HCT116 (cell line): ENCODE measurements at regions not wholly inside any gene's neighbourhood (a gene's known extent, or its start where the extent isn't known, plus 50 kb on each side); places are given as distances from the start of the nearest gene placed in this dataset.

Experiments
- CBX3 ChIP-seq: IDR thresholded peaks from 2 replicates; pipeline ENCODE4 v1.6.1; 2012; ENCODE audit warnings: low read depth
- EZH2 ChIP-seq: fragments of 200-600 bp; sonication (generic); IDR thresholded peaks from 2 replicates; pipeline ENCODE4 v1.6.1; 2017; ENCODE audit warnings: antibody characterized with exemption, mixed run types
- POLR2A ChIP-seq: IDR thresholded peaks from 2 replicates; pipeline ENCODE4 v1.7.0; 2011; ENCODE audit warnings: borderline replicate concordance; ENCODE audit not compliant: insufficient read depth, insufficient read length; ENCODE audit errors: extremely low read depth
- POLR2AphosphoS5 ChIP-seq: IDR thresholded peaks from 2 replicates; pipeline ENCODE4 v1.6.1; 2011; ENCODE audit warnings: mild to moderate bottlenecking, low read depth, low read length, moderate library complexity
- REST ChIP-seq: IDR thresholded peaks from 2 replicates; pipeline ENCODE4 v1.6.1; 2012; ENCODE audit warnings: low read depth
- TCF7L2 ChIP-seq: IDR thresholded peaks from 2 replicates; pipeline ENCODE4 v1.7.0; 2011; ENCODE audit warnings: borderline replicate concordance, inconsistent platforms; ENCODE audit not compliant: insufficient read depth, insufficient read length; ENCODE audit errors: extremely low read depth
- YY1 ChIP-seq: IDR thresholded peaks from 2 replicates; pipeline ENCODE4 v1.6.1; 2011; ENCODE audit warnings: low read length, low read depth, moderate library complexity, mild to moderate bottlenecking; ENCODE audit not compliant: insufficient replicate concordance; ENCODE audit errors: extremely low read depth
- ZBTB33 ChIP-seq: IDR thresholded peaks from 2 replicates; pipeline ENCODE4 v1.6.1; 2011; ENCODE audit warnings: mild to moderate bottlenecking, low read length, moderate library complexity; ENCODE audit not compliant: insufficient replicate concordance; ENCODE audit errors: extremely low read depth
- TF ChIP-seq, protein P1 (sequence below), 3 experiments: fragments of 200-600 bp in 1 of 3; sonication (generic) in 1 of 3; IDR thresholded peaks in 2 of 3; conservative IDR thresholded peaks in 1 of 3; 2 replicates each; pipeline ENCODE4 v1.5.1; 2012 to 2017; ENCODE audit warnings: low read depth in 2 of 3, low read length in 2 of 3, antibody characterized with exemption in 1 of 3, borderline replicate concordance in 1 of 3, control low read depth in 1 of 3, mild to moderate bottlenecking in 1 of 3, mixed read lengths in 1 of 3, mixed run types in 1 of 3, moderate library complexity in 1 of 3; ENCODE audit not compliant: insufficient read depth in 1 of 3

- TF ChIP-seq POLR2AphosphoS5 (no peak), EZH2 (no peak), CBX3 (no peak), ZBTB33 (no peak), POLR2A (no peak), TCF7L2 (no peak), REST (no peak), YY1 (no peak)
- TF ChIP-seq, protein P1, sequence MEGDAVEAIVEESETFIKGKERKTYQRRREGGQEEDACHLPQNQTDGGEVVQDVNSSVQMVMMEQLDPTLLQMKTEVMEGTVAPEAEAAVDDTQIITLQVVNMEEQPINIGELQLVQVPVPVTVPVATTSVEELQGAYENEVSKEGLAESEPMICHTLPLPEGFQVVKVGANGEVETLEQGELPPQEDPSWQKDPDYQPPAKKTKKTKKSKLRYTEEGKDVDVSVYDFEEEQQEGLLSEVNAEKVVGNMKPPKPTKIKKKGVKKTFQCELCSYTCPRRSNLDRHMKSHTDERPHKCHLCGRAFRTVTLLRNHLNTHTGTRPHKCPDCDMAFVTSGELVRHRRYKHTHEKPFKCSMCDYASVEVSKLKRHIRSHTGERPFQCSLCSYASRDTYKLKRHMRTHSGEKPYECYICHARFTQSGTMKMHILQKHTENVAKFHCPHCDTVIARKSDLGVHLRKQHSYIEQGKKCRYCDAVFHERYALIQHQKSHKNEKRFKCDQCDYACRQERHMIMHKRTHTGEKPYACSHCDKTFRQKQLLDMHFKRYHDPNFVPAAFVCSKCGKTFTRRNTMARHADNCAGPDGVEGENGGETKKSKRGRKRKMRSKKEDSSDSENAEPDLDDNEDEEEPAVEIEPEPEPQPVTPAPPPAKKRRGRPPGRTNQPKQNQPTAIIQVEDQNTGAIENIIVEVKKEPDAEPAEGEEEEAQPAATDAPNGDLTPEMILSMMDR (IDR thresholded peaks at IDR 0.05 in 2 of 3, conservative IDR thresholded peaks at IDR 0.05 in 1 of 3; ENCODE audit: borderline replicate concordance in 1 of 3, insufficient read depth in 1 of 3, low read depth in 2 of 3, low read length in 2 of 3) = no peak
These were observed 973.7 kb downstream of the UQCRFS1 start for GRCh38 chr19:28239270-28239669.
